ENCODE measurements at regions not wholly inside any gene's neighbourhood (a gene's known extent, or its start where the extent isn't known, plus 50 kb on each side); places are given as distances from the start of the nearest gene placed in this dataset.

DNA sequence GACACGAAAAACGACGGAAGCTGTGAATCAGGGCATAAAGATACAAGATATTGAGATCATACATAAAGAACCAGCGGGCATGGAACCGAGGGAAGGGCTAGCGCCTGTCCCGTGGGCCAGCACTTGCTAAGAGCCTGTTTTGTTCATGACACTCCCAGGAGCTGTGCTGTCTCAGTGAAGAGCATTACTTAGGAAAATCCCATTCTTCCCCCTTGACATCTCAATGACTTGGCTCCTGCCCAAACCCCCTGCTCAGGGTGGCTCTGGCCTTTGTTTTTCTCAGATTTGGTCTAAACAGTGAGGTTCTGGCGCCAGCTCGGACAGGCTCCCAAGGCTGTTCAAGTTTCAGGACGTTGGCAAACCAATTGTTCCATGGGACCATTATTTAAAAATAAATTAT lies 79.1 kb upstream of the SEC14L1 start:
- no peak overlapping the region for H3K4me2 ChIP-seq (ENCODE audit: low read length)
- no peak overlapping the region for H3K27ac ChIP-seq (ENCODE audit: low read length)
- H3K27me3 ChIP-seq (ENCODE audit: low read length): peaks cover 8% of the 10 kb centered on the region; the same call in 1 of the 2 replicates
- no peak overlapping the region for H3K4me3 ChIP-seq (ENCODE audit: low read length)
- POLR2A ChIA-PET (ENCODE audit: unreplicated experiment): no interaction called here
- no peak for DNase-seq
- no TSS peak for BruUV-seq (replicated peaks)
- no peaks in the 10 kb centered on the region for H3F3A ChIP-seq (ENCODE audit: low read length, unreplicated experiment)
- no peaks in the 10 kb centered on the region for H3K36me3 ChIP-seq (ENCODE audit: low read depth, low read length)
- intact Hi-C loops (cut with micrococcal nuclease): no loop called here
- no peaks in the 10 kb centered on the region for H3K79me2 ChIP-seq (ENCODE audit: low read length)
- H3K4me1 ChIP-seq (ENCODE audit: insufficient read depth, low read length): no peaks in the 10 kb centered on the region; the same call in 1 of the 2 replicates
- H4K20me1 ChIP-seq (ENCODE audit: low read length): no peaks in the 10 kb centered on the region
- H3K9me3 ChIP-seq (ENCODE audit: low read length): no peaks in the 10 kb centered on the region
- no peak for ATAC-seq
- no peak overlapping the region for H3K9ac ChIP-seq (ENCODE audit: low read length)
- TF ChIP-seq EZH2 (IDR thresholded peaks at IDR 0.05; ENCODE audit: low read length, unreplicated experiment): no peak
- TF ChIP-seq EZH2phosphoT487 (IDR thresholded peaks at IDR 0.05; ENCODE audit: borderline replicate concordance, low read length): no peak
- TF ChIP-seq, protein P1, sequence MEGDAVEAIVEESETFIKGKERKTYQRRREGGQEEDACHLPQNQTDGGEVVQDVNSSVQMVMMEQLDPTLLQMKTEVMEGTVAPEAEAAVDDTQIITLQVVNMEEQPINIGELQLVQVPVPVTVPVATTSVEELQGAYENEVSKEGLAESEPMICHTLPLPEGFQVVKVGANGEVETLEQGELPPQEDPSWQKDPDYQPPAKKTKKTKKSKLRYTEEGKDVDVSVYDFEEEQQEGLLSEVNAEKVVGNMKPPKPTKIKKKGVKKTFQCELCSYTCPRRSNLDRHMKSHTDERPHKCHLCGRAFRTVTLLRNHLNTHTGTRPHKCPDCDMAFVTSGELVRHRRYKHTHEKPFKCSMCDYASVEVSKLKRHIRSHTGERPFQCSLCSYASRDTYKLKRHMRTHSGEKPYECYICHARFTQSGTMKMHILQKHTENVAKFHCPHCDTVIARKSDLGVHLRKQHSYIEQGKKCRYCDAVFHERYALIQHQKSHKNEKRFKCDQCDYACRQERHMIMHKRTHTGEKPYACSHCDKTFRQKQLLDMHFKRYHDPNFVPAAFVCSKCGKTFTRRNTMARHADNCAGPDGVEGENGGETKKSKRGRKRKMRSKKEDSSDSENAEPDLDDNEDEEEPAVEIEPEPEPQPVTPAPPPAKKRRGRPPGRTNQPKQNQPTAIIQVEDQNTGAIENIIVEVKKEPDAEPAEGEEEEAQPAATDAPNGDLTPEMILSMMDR (conservative IDR thresholded peaks at IDR 0.05; ENCODE audit: low read depth, low read length): no peak
- CTCF ChIA-PET: interaction anchor here (0.6 kb wide), 1 partner anchor 181 kb away, joined by 3 read pairs; no protein-coding TSS in a partner anchor
- H2AFZ ChIP-seq (ENCODE audit: low read length): no peak overlapping the region
- H3K9me2 ChIP-seq (replicated peaks; ENCODE audit: low read length): no peaks in the 10 kb centered on the region

DNA sequence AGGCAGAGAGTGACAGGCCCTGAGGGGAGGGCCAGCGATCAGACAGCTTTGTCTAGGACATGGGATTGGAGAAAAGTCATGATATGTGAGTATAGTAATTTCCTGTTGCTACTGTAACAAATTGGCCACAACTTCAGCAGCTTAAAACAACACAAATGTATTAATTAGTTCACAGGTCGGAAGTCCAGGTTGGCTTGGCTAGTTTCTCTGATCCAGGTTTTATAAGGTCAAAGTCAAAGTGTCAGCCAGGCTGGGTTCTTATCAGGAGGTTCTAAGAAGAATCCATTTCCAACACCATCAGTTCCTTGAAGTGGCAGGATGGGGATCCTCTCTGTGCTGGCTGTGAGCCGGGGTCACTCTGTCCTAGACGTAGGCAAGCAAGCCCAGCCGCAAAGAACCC lies 76.2 kb upstream of the SEC14L1 start:
- Histone ChIP-seq H3K4me3 (ENCODE audit: low read length) (no peak overlapping the region), H3K9me2 (replicated peaks; ENCODE audit: low read length) (no peaks in the 10 kb centered on the region), H3F3A (ENCODE audit: low read length, unreplicated experiment) (no peaks in the 10 kb centered on the region), H3K36me3 (ENCODE audit: low read depth, low read length) (no peaks in the 10 kb centered on the region), H3K4me2 (ENCODE audit: low read length) (no peak overlapping the region), H3K27me3 (ENCODE audit: low read length) (peaks cover 5% of the 10 kb centered on the region; the same call in 1 of the 2 replicates), H4K20me1 (ENCODE audit: low read length) (no peaks in the 10 kb centered on the region), H3K4me1 (ENCODE audit: insufficient read depth, low read length) (peaks cover 9% of the 10 kb centered on the region), H3K79me2 (ENCODE audit: low read length) (no peaks in the 10 kb centered on the region), H3K27ac (ENCODE audit: low read length) (no peak overlapping the region), H3K9me3 (ENCODE audit: low read length) (no peaks in the 10 kb centered on the region), H2AFZ (ENCODE audit: low read length) (no peak overlapping the region), H3K9ac (ENCODE audit: low read length) (no peak overlapping the region)
- BruUV-seq (replicated peaks): no TSS peak
- TF ChIP-seq EZH2 (IDR thresholded peaks at IDR 0.05; ENCODE audit: low read length, unreplicated experiment): no peak
- TF ChIP-seq, protein P1 (conservative IDR thresholded peaks at IDR 0.05; ENCODE audit: low read depth, low read length): no peak
- TF ChIP-seq EZH2phosphoT487 (IDR thresholded peaks at IDR 0.05; ENCODE audit: borderline replicate concordance, low read length): no peak
- DNase-seq (no peak), ATAC-seq (no peak)
- CTCF ChIA-PET: interaction anchor here (0.9 to 1.3 kb wide), 2 partner anchors 8 to 19 kb away, joined by 9 to 12 read pairs; no protein-coding TSS in a partner anchor
- POLR2A ChIA-PET (ENCODE audit: unreplicated experiment): interaction anchor here (0.6 kb wide), 1 partner anchor 12 kb away, joined by 4 read pairs; no protein-coding TSS in a partner anchor
- intact Hi-C loops (cut with micrococcal nuclease): no loop called here

DNA sequence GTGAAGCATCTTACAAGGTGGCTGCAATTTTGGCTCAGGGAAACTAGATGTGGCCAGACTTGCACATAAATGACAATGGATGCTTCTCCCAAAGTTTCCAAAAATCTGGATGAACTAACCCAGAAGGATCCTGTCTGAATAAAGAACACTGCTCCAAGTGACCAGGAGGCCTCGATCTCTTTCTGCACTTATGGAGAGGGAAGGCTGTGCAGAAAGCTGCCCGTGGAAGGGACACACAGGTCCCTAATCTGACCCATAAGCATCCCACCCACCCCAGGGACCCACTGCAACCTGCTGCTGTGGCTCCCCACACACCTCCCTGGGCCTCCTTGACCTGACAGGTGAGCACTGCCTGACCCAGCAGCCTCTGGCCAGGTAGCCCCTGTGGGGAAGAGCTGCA lies 74.6 kb upstream of the SEC14L1 start:
- no peak overlapping the region for H3K4me2 ChIP-seq (ENCODE audit: low read length)
- no peaks in the 10 kb centered on the region for H3K9me2 ChIP-seq (replicated peaks; ENCODE audit: low read length)
- H3K9ac ChIP-seq (ENCODE audit: low read length): no peak overlapping the region
- peak overlapping the region; percentile 54; the same call in 1 of the 2 replicates for H2AFZ ChIP-seq (ENCODE audit: low read length)
- H3K36me3 ChIP-seq (ENCODE audit: low read depth, low read length): no peaks in the 10 kb centered on the region
- ChIA-PET CTCF (interaction anchor here (0.6 to 1.7 kb wide), 5 partner anchors 9 to 338 kb away, joined by 6 to 12 read pairs (median 10); partner anchors contain the start of gene MGAT5B), POLR2A (ENCODE audit: unreplicated experiment) (interaction anchor here (0.6 kb wide), 1 partner anchor 209 kb away, joined by 19 read pairs; no protein-coding TSS in a partner anchor)
- H3K27me3 ChIP-seq (ENCODE audit: low read length): no peaks in the 10 kb centered on the region
- 0 out of 2 replicates have a peak, but pooled peaks have one; percentile 7 for ATAC-seq
- no peak overlapping the region for H3K4me3 ChIP-seq (ENCODE audit: low read length)
- no peak for DNase-seq
- TF ChIP-seq EZH2phosphoT487 (IDR thresholded peaks at IDR 0.05; ENCODE audit: borderline replicate concordance, low read length): no peak
- TF ChIP-seq, protein P1 (conservative IDR thresholded peaks at IDR 0.05; ENCODE audit: low read depth, low read length): no peak
- TF ChIP-seq EZH2 (IDR thresholded peaks at IDR 0.05; ENCODE audit: low read length, unreplicated experiment): no peak
- intact Hi-C loops (cut with micrococcal nuclease): loop anchor here (2.0 kb wide), 2 partner anchors 55 to 249 kb away; no protein-coding TSS in a partner anchor
- H3K79me2 ChIP-seq (ENCODE audit: low read length): no peaks in the 10 kb centered on the region
- H3F3A ChIP-seq (ENCODE audit: low read length, unreplicated experiment): no peaks in the 10 kb centered on the region
- no peak overlapping the region for H3K27ac ChIP-seq (ENCODE audit: low read length)
- peaks cover 9% of the 10 kb centered on the region for H3K4me1 ChIP-seq (ENCODE audit: insufficient read depth, low read length)
- no peaks in the 10 kb centered on the region for H3K9me3 ChIP-seq (ENCODE audit: low read length)
- BruUV-seq (replicated peaks): no TSS peak
- no peaks in the 10 kb centered on the region for H4K20me1 ChIP-seq (ENCODE audit: low read length)

Measured in PC-3 (cell line).